Caco-2 (cell line): ENCODE measurements at regions not wholly inside any gene's neighbourhood (a gene's known extent, or its start where the extent isn't known, plus 50 kb on each side); places are given as distances from the start of the nearest gene placed in this dataset.
A peak's percentile ranks its signal among the peaks of the same experiment; 100 is the strongest.

Experiments
- BruUV-seq: library from RNA; stranded (reverse); fragments of 400-500 nt; replicated peaks from 2 replicates; lab custom pipeline; 2021; lab: Mats Ljungman, UMichigan
- CTCF ChIA-PET: fragments of 300-600 bp; sonication (Branson Sonifier 250); formaldehyde crosslinking; loops from one replicate; lab custom pipeline; 2022; ENCODE audit warnings: antibody characterized with exemption; lab: Charles Lee
- POLR2A ChIA-PET: fragments of 300-600 bp; sonication (Branson Sonifier 250); formaldehyde crosslinking; loops from one replicate; lab custom pipeline; 2022; ENCODE audit warnings: antibody characterized with exemption; lab: Charles Lee
- DNase-seq, 2 experiments: peaks; one replicate each; pipeline versions ENCODE4 v3.0.0 to v3.0.0-alpha.2; 2020 to 2022
- H3K27me3 ChIP-seq: replicated peaks from 2 replicates; pipeline ENCODE4 v1.6.0; 2011; ENCODE audit warnings: low read length; ENCODE audit not compliant: control insufficient read depth, insufficient read depth
- H3K36me3 ChIP-seq: 2 replicates; pipeline ENCODE4 v1.5.1; 2011; ENCODE audit warnings: low read length; ENCODE audit not compliant: control insufficient read depth, insufficient read depth
- H3K4me1 ChIP-seq: fragments of 250-450 bp; sonication (Bioruptor Pico); 2 replicates; pipeline ENCODE4 v1.5.1; 2020; ENCODE audit warnings: mild to moderate bottlenecking
- H3K4me3 ChIP-seq: 2 replicates; pipeline ENCODE4 v1.5.1; 2011; ENCODE audit warnings: low read depth, mild to moderate bottlenecking, control low read depth, low read length
- H3K9me3 ChIP-seq: fragments of 250-450 bp; sonication (Bioruptor Pico); 2 replicates; pipeline ENCODE4 v1.5.1; 2020; ENCODE audit warnings: mild to moderate bottlenecking, moderate library complexity
- H3K27ac Mint-ChIP-seq: one replicate; pipeline ENCODE4 v1.8.0; 2022; ENCODE audit warnings: mixed read lengths; ENCODE audit not compliant: unreplicated experiment
- H3K27me3 Mint-ChIP-seq: one replicate; pipeline ENCODE4 v1.8.0; 2022; ENCODE audit warnings: mixed read lengths; ENCODE audit not compliant: insufficient read depth, unreplicated experiment
- H3K36me3 Mint-ChIP-seq: one replicate; pipeline ENCODE4 v1.8.0; 2022; ENCODE audit warnings: mild to moderate bottlenecking, mixed read lengths; ENCODE audit not compliant: insufficient read depth, unreplicated experiment
- H3K4me1 Mint-ChIP-seq: one replicate; pipeline ENCODE4 v1.8.0; 2022; ENCODE audit warnings: low read depth, mixed read lengths; ENCODE audit not compliant: unreplicated experiment
- H3K4me3 Mint-ChIP-seq: one replicate; pipeline ENCODE4 v1.8.0; 2022; ENCODE audit warnings: mild to moderate bottlenecking, moderate library complexity, mixed read lengths; ENCODE audit not compliant: unreplicated experiment
- H3K9me3 Mint-ChIP-seq: one replicate; pipeline ENCODE4 v1.8.0; 2022; ENCODE audit warnings: mixed read lengths; ENCODE audit not compliant: unreplicated experiment
- CTCF ChIP-seq, 2 experiments: fragments of 200-600 bp in 1 of 2; IDR thresholded peaks; 1 replicate in 1 of 2; 2 replicates in 1 of 2; pipeline versions ENCODE4 v1.5.1 to v1.8.0; 2011 to 2022; ENCODE audit warnings: antibody characterized with exemption in 1 of 2, control low read depth in 1 of 2, inconsistent platforms in 1 of 2, low read depth in 1 of 2, low read length in 1 of 2, mild to moderate bottlenecking in 1 of 2, moderate library complexity in 1 of 2; ENCODE audit not compliant: insufficient read depth in 1 of 2, severe bottlenecking in 1 of 2, unreplicated experiment in 1 of 2
- intact Hi-C: fragments of 100-400 bp; cut with micrococcal nuclease; formaldehyde crosslinking; loops from one replicate; pipeline ENCODE4 v1.10.0; 2022; ENCODE audit not compliant: unreplicated experiment

DNA sequence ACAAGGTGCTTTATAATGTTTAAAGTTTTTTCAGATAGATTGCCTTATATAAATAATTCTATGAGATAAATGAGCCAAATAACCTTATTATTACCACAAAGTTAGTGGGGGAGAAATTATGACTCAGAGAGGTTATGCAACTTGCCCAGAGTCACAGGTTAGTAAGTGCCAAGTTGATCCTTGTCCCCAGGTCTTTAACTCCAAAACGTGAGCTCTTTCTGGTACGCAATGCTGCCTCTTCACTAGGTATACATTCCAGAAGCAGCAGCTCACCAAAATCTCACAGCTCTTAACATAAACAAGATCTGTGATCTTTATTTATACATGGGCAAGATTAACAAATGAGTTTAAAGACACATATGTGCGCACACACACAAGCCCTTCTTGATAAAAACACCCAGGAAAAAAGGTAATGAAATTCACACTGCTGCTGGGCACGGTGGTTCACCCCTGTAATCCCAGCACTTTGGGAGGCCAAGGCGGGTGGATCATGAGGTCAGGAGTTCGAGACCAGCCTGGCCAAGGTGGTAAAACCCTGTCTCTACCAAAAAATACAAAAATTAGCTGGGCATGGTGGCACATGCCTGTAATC lies 59.8 kb upstream of the NR2F2 start:
- Histone ChIP-seq H3K27me3 (no peaks in the 10 kb centered on the region), H3K4me1 (peaks cover 45% of the 10 kb centered on the region), H3K4me3 (no peak overlapping the region), H3K9me3 (no peaks in the 10 kb centered on the region), H3K36me3 (no peaks in the 10 kb centered on the region)
- DNase-seq: peak; percentile 20 to 37
- no TSS peak for BruUV-seq
- H3K27me3 Mint-ChIP-seq: no peaks in the 10 kb centered on the region
- no peak for TF ChIP-seq CTCF (IDR thresholded peaks at IDR 0.05; ENCODE audit: insufficient read depth in 1 of 2, low read depth in 1 of 2, low read length in 1 of 2, severe bottlenecking in 1 of 2, unreplicated experiment in 1 of 2)
- H3K9me3 Mint-ChIP-seq: no peaks in the 10 kb centered on the region
- H3K27ac Mint-ChIP-seq: no peak overlapping the region
- intact Hi-C loops: no loop called here
- peaks cover 19% of the 10 kb centered on the region for H3K4me1 Mint-ChIP-seq
- POLR2A ChIA-PET: no interaction called here
- H3K36me3 Mint-ChIP-seq: peaks cover 6% of the 10 kb centered on the region
- CTCF ChIA-PET: no interaction called here
- H3K4me3 Mint-ChIP-seq: no peak overlapping the region

GRCh38 chr15:96272427-96272826 lies 58.1 kb upstream of the NR2F2 start:
- intact Hi-C loops: no loop called here
- peaks cover 6% of the 10 kb centered on the region for H3K36me3 Mint-ChIP-seq
- H3K9me3 Mint-ChIP-seq: no peaks in the 10 kb centered on the region
- no peaks in the 10 kb centered on the region for H3K27me3 ChIP-seq
- H3K4me3 ChIP-seq: no peak overlapping the region
- TF ChIP-seq CTCF (IDR thresholded peaks at IDR 0.05; ENCODE audit: insufficient read depth in 1 of 2, low read depth in 1 of 2, low read length in 1 of 2, severe bottlenecking in 1 of 2, unreplicated experiment in 1 of 2): no peak
- H3K4me3 Mint-ChIP-seq: no peak overlapping the region
- no peaks in the 10 kb centered on the region for H3K9me3 ChIP-seq
- H3K27me3 Mint-ChIP-seq: no peaks in the 10 kb centered on the region
- ChIA-PET CTCF (no interaction called here), POLR2A (no interaction called here)
- BruUV-seq: no TSS peak
- peaks cover 31% of the 10 kb centered on the region for H3K4me1 ChIP-seq
- DNase-seq: no peak
- H3K36me3 ChIP-seq: no peaks in the 10 kb centered on the region
- peaks cover 25% of the 10 kb centered on the region for H3K4me1 Mint-ChIP-seq
- H3K27ac Mint-ChIP-seq: peak overlapping the region; percentile 17

DNA sequence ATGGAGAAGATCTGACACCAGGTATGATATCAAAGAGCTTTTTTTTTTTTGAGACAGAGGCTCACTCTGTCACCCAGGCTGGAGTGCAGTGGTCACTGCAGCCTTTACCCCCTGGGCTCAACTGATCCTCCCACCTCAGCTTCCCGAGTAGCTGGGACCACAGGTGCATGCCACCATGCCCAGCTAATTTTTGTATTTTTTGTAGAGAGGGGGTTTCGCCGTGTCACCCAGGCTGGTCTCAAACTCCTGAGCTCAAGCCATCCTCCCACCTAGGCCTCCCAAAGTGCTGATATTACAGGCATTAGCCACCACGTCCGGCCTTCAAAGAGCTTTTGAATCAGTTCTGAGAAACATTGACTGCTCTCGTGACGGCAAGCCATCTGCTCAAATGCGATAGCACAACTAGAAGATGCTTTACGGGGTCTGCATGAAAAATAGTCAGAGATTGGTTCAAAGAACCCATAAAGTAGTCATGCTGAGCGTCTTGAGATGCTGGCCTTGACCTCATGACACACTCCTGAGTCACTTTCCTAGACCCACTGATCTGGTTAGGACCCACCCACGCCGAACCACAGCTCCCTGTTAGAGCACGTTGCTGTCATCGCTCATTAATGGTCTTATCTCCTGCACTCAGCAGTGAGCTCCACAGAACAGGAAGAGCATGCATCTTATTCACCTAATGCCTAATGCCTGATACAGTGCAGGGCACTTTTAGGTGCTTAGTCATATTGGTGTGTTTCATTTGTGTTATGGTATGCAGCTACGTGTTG lies 57.0 kb upstream of the NR2F2 start:
- Histone ChIP-seq H3K27me3 (no peaks in the 10 kb centered on the region), H3K4me3 (no peak overlapping the region), H3K9me3 (no peaks in the 10 kb centered on the region), H3K36me3 (no peaks in the 10 kb centered on the region), H3K4me1 (peaks cover 22% of the 10 kb centered on the region)
- POLR2A ChIA-PET: interaction anchor here (0.6 kb wide), 1 partner anchor 74 kb away, joined by 3 read pairs; no protein-coding TSS in a partner anchor
- intact Hi-C loops: no loop called here
- CTCF ChIA-PET: no interaction called here
- Mint-ChIP-seq H3K36me3 (peaks cover 4% of the 10 kb centered on the region), H3K27ac (peak overlapping the region; percentile 42), H3K4me1 (peaks cover 21% of the 10 kb centered on the region), H3K9me3 (no peaks in the 10 kb centered on the region), H3K27me3 (no peaks in the 10 kb centered on the region), H3K4me3 (no peak overlapping the region)
- no peak for TF ChIP-seq CTCF (IDR thresholded peaks at IDR 0.05; ENCODE audit: insufficient read depth in 1 of 2, low read depth in 1 of 2, low read length in 1 of 2, severe bottlenecking in 1 of 2, unreplicated experiment in 1 of 2)
- BruUV-seq: no TSS peak
- DNase-seq: no peak
